ENCODE measurements at regions not wholly inside any gene's neighbourhood (a gene's known extent, or its start where the extent isn't known, plus 50 kb on each side); places are given as distances from the start of the nearest gene placed in this dataset.

GRCh38 chr3:103609472-103609871, 1174.7 kb downstream of the ZPLD1 start:
- WGBS, 4 donors: 86 to 90% (median 88%) methylated on average over 2 of the region's 2 CpGs
- no peaks in the 10 kb centered on the region for H3K36me3 ChIP-seq
- H3K4me3 ChIP-seq: no peak overlapping the region
- no peaks in the 10 kb centered on the region for H3K27me3 ChIP-seq
- peaks cover 0 to 8% (median 0%) of the 10 kb centered on the region in 12 donors for H3K9me3 ChIP-seq
- no peak for ATAC-seq
- no peak overlapping the region for H3K27ac ChIP-seq
- intact Hi-C loops (cut with DNase I): no loop called here
- no peak for TF ChIP-seq POLR2A (IDR thresholded peaks at IDR 0.05)
- TF ChIP-seq CTCF (IDR thresholded peaks at IDR 0.05): no peak
- DNase-seq: no peak
- H3K4me1 ChIP-seq: no peaks in the 10 kb centered on the region

GRCh38 chr3:103613397-103614156, 1178.8 kb downstream of the ZPLD1 start:
- Histone ChIP-seq H3K4me3 (no peak overlapping the region), H3K9me3 (no peaks in the 10 kb centered on the region), H3K4me1 (no peaks in the 10 kb centered on the region), H3K27me3 (no peaks in the 10 kb centered on the region), H3K36me3 (no peaks in the 10 kb centered on the region), H3K27ac (no peak overlapping the region)
- WGBS, 4 donors: 82 to 92% (median 91%) methylated on average over 2 of the region's 2 CpGs
- TF ChIP-seq CTCF (IDR thresholded peaks at IDR 0.05) (no peak), POLR2A (IDR thresholded peaks at IDR 0.05) (no peak)
- intact Hi-C loops (cut with DNase I): no loop called here
- no peak for DNase-seq
- no peak for ATAC-seq

GRCh38 chr3:103614719-103615118, 1179.9 kb downstream of the ZPLD1 start:
- H3K9me3 ChIP-seq: no peaks in the 10 kb centered on the region
- H3K27me3 ChIP-seq: no peaks in the 10 kb centered on the region
- no peak for ATAC-seq
- H3K27ac ChIP-seq: no peak overlapping the region
- no peak overlapping the region for H3K4me3 ChIP-seq
- TF ChIP-seq CTCF (IDR thresholded peaks at IDR 0.05): no peak
- no peak for TF ChIP-seq POLR2A (IDR thresholded peaks at IDR 0.05)
- no peaks in the 10 kb centered on the region for H3K36me3 ChIP-seq
- intact Hi-C loops (cut with DNase I): no loop called here
- DNase-seq: no peak
- no peaks in the 10 kb centered on the region for H3K4me1 ChIP-seq

- 42 to 55% (median 46%) methylated on average over 2 of the region's 2 CpGs for WGBS, 4 donors
- DNase-seq: no peak
- Histone ChIP-seq H3K4me1 (no peaks in the 10 kb centered on the region), H3K4me3 (no peak overlapping the region), H3K27me3 (no peaks in the 10 kb centered on the region), H3K9me3 (no peaks in the 10 kb centered on the region), H3K27ac (no peak overlapping the region), H3K36me3 (no peaks in the 10 kb centered on the region)
- TF ChIP-seq CTCF (IDR thresholded peaks at IDR 0.05) (no peak), POLR2A (IDR thresholded peaks at IDR 0.05) (no peak)
- intact Hi-C loops (cut with DNase I): no loop called here
- no peak for ATAC-seq
Observed at GRCh38 chr3:103617961-103618360, 1183.1 kb downstream of the ZPLD1 start.
